Inflammatory macrophage treated with lipopolysaccharide for 4 hours (primary cell): ENCODE measurements at regions not wholly inside any gene's neighbourhood (a gene's known extent, or its start where the extent isn't known, plus 50 kb on each side); places are given as distances from the start of the nearest gene placed in this dataset.

Source experiments
- DNase-seq: peaks from one replicate; pipeline ENCODE4 v3.0.0-alpha.2; 2020

GRCh38 chr15:31557899-31558298 is 231.3 kb downstream of the KLF13 start:
- DNase-seq: no peak

- no peak for DNase-seq
These were observed 232.2 kb downstream of the KLF13 start for GRCh38 chr15:31558840-31559239.

- no peak for DNase-seq
These were observed 233.2 kb downstream of the KLF13 start for GRCh38 chr15:31559786-31560185.

GRCh38 chr15:31560643-31561042 is 234.0 kb downstream of the KLF13 start:
- DNase-seq: no peak

GRCh38 chr15:31561156-31561555 is 234.5 kb downstream of the KLF13 start:
- no peak for DNase-seq

GRCh38 chr15:31563001-31563400 is 236.4 kb downstream of the KLF13 start:
- no peak for DNase-seq

- no peak for DNase-seq
These were observed 236.8 kb downstream of the KLF13 start for GRCh38 chr15:31563421-31563820.

GRCh38 chr15:31567861-31568260 is 241.2 kb downstream of the KLF13 start:
- no peak for DNase-seq

- no peak for DNase-seq
These were observed 243.2 kb downstream of the KLF13 start for GRCh38 chr15:31569836-31570235.

- no peak for DNase-seq
These were observed 244.0 kb downstream of the KLF13 start for GRCh38 chr15:31570591-31570990.

GRCh38 chr15:31571676-31572075 is 245.0 kb downstream of the KLF13 start:
- DNase-seq: peak; percentile 48

GRCh38 chr15:31573759-31574158 is 247.1 kb downstream of the KLF13 start:
- no peak for DNase-seq

- DNase-seq: peak; percentile 64
These were observed 248.1 kb downstream of the KLF13 start for GRCh38 chr15:31574766-31575165.

GRCh38 chr15:31577108-31577507 is 250.5 kb downstream of the KLF13 start:
- DNase-seq: no peak

GRCh38 chr15:31579282-31579681 is 252.6 kb downstream of the KLF13 start:
- DNase-seq: no peak

- no peak for DNase-seq
These were observed 253.3 kb downstream of the KLF13 start for GRCh38 chr15:31579976-31580375.

- DNase-seq: no peak
These were observed 257.6 kb downstream of the KLF13 start for GRCh38 chr15:31584195-31584594.

- no peak for DNase-seq
These were observed 258.6 kb downstream of the KLF13 start for GRCh38 chr15:31585240-31585639.

GRCh38 chr15:31586841-31587240 is 260.2 kb downstream of the KLF13 start:
- DNase-seq: no peak

GRCh38 chr15:31587583-31587982 is 260.9 kb downstream of the KLF13 start:
- DNase-seq: no peak

- no peak for DNase-seq
These were observed 264.0 kb downstream of the KLF13 start for GRCh38 chr15:31590609-31591008.

- no peak for DNase-seq
These were observed 265.3 kb downstream of the KLF13 start for GRCh38 chr15:31591908-31592307.

GRCh38 chr15:31597466-31597865 is 270.8 kb downstream of the KLF13 start:
- no peak for DNase-seq

GRCh38 chr15:31598620-31599019 is 272.0 kb downstream of the KLF13 start:
- no peak for DNase-seq

GRCh38 chr15:31605467-31605931 is 278.9 kb downstream of the KLF13 start:
- peak; percentile 52 for DNase-seq

- DNase-seq: no peak
These were observed 279.6 kb downstream of the KLF13 start for GRCh38 chr15:31606194-31606669.
